Hepatocyte (in vitro differentiated cells): ENCODE measurements at regions not wholly inside any gene's neighbourhood (a gene's known extent, or its start where the extent isn't known, plus 50 kb on each side); places are given as distances from the start of the nearest gene placed in this dataset.

Experiments used
- EZH2phosphoT487 ChIP-seq: fragments of 200-600 bp; sonication (generic); IDR thresholded peaks from one replicate; pipeline ENCODE4 v1.6.1; 2018; ENCODE audit warnings: antibody characterized with exemption, mild to moderate bottlenecking, low read depth, moderate library complexity; ENCODE audit not compliant: unreplicated experiment, severe bottlenecking
- TF ChIP-seq, protein P1 (sequence below): fragments of 200-600 bp; sonication (generic); IDR thresholded peaks from 2 replicates; pipeline ENCODE4 v1.5.1; 2016; ENCODE audit warnings: antibody characterized with exemption, mild to moderate bottlenecking; ENCODE audit not compliant: poor library complexity

DNA sequence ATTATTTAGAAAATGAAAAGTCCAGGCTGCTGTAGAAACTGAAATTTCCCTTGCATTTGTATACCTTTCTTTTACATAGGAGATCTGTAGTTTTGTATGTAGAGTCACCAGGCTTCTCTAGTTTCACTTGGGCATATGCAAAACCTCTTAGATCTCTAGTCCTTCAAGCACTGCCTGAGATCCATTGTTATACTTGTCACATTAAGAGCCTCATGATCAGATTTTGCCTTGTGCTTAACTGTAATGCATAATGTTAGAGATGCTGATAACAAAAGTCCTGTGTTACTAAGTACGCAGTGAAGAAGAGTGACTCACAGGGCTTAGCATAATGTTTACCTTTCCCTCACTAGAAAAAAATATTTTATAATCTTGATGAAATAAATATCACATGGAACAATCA is 250.2 kb downstream of the CYLC2 start:
- TF ChIP-seq, protein P1, sequence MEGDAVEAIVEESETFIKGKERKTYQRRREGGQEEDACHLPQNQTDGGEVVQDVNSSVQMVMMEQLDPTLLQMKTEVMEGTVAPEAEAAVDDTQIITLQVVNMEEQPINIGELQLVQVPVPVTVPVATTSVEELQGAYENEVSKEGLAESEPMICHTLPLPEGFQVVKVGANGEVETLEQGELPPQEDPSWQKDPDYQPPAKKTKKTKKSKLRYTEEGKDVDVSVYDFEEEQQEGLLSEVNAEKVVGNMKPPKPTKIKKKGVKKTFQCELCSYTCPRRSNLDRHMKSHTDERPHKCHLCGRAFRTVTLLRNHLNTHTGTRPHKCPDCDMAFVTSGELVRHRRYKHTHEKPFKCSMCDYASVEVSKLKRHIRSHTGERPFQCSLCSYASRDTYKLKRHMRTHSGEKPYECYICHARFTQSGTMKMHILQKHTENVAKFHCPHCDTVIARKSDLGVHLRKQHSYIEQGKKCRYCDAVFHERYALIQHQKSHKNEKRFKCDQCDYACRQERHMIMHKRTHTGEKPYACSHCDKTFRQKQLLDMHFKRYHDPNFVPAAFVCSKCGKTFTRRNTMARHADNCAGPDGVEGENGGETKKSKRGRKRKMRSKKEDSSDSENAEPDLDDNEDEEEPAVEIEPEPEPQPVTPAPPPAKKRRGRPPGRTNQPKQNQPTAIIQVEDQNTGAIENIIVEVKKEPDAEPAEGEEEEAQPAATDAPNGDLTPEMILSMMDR: no peak
- TF ChIP-seq EZH2phosphoT487: no peak
